Psoas muscle (tissue), 7 donors: ENCODE measurements at regions not wholly inside any gene's neighbourhood (a gene's known extent, or its start where the extent isn't known, plus 50 kb on each side); places are given as distances from the start of the nearest gene placed in this dataset.
"Not testable (repeated sequence)": the region's sequence is repeated elsewhere in the genome, so short reads cannot be mapped to it uniquely, and the experiment has no call there.

Source experiments
- ATAC-seq, 4 donors: fragments of 200-7000 bp; cut with Tn5 transposase; one replicate each; pipeline ENCODE4 v1.9.1; 2020; ENCODE audit warnings: moderate library complexity in 3 of 4, mild to moderate bottlenecking in 2 of 4
- DNase-seq, 2 donors: peaks; one replicate each; pipeline ENCODE4 v3.0.0-alpha.2; 2020
- H3K27ac ChIP-seq: fragments of 200-600 bp; one replicate; pipeline ENCODE4 v1.8.0; 2022
- H3K27me3 ChIP-seq, 3 donors: fragments of 200-600 bp in 1 of 3; one replicate each; pipeline versions ENCODE4 v1.6.1 to v1.8.0; 2013 to 2022; ENCODE audit warnings: low read length in 2 of 3, mild to moderate bottlenecking in 2 of 3, moderate library complexity in 1 of 3; ENCODE audit not compliant: insufficient read depth in 3 of 3
- H3K36me3 ChIP-seq, 2 donors: fragments of 200-600 bp in 1 of 2; one replicate each; pipeline versions ENCODE4 v1.6.1 to v1.8.0; 2013 to 2022; ENCODE audit warnings: low read depth in 1 of 2, mild to moderate bottlenecking in 1 of 2, moderate library complexity in 1 of 2; ENCODE audit not compliant: insufficient read depth in 1 of 2
- H3K4me1 ChIP-seq: fragments of 200-600 bp; one replicate; pipeline ENCODE4 v1.8.0; 2022
- H3K4me3 ChIP-seq: fragments of 200-600 bp; one replicate; pipeline ENCODE4 v1.8.0; 2022; ENCODE audit warnings: mild to moderate bottlenecking
- H3K9me3 ChIP-seq: fragments of 200-600 bp; one replicate; pipeline ENCODE4 v1.8.0; 2022
- WGBS, 3 donors: extraction: QIAGEN DNeasy Blood & Tissue Kit; methylation state at CpG; one replicate each; pipeline versions ENCODE4 v1.1.6 to v1.1.7; 2013; 5-methylcytosine and 5-hydroxymethylcytosine counted together
- intact Hi-C, 2 donors: fragments of 100-400 bp; cut with DNase I; formaldehyde crosslinking; loops; one replicate each; pipeline versions ENCODE4 v1.11.0 to v1.14.2; 2022
- TF ChIP-seq, protein P1 (sequence below): fragments of 200-600 bp; IDR thresholded peaks from one replicate; pipeline ENCODE4 v1.8.0; 2022; ENCODE audit warnings: antibody characterized with exemption
- donor health status: healthy with polysubstance abuse.
- donor health status: DM: no; HTN: no; CAD: no; lungs with moderate emphysema.
- donor health status: Bipolar disorder and iron deficiency.
- donor health status: healthy.
- donor health status: DM: yes; HTN: yes; CAD: no.
- donor health status: DM: no; HTN: no; CAD: no.
- donor health status: DM: yes; HTN: yes; CAD: no.

- peaks cover 44% of the 10 kb centered on the region for H3K4me1 ChIP-seq
- peaks cover 0 to 6% of the 10 kb centered on the region in 2 donors for H3K36me3 ChIP-seq
Measured at GRCh38 chr6:56729719-56730118, 87.0 kb upstream of the DST start.

GRCh38 chr6:56729166-56729565, 86.5 kb upstream of the DST start:
- H3K36me3 ChIP-seq, H3K9me3 ChIP-seq, H3K27ac ChIP-seq, H3K27me3 ChIP-seq, H3K4me3 ChIP-seq, ATAC-seq, intact Hi-C loops: not testable (repeated sequence)
- peak in 1 of 2 donors; percentile 22 for DNase-seq
- H3K4me1 ChIP-seq: peaks cover 44% of the 10 kb centered on the region
- 93 to 98% (median 97%) methylated on average over 10 of the region's 10 CpGs for WGBS, 3 donors

More at GRCh38 chr6:56729719-56730118, 87.0 kb upstream of the DST start:
- intact Hi-C loops: no loop called here
- DNase-seq (no peak), ATAC-seq (no peak)
- H3K27ac ChIP-seq: no peak overlapping the region
- no peaks in the 10 kb centered on the region for H3K9me3 ChIP-seq
- TF ChIP-seq, protein P1, sequence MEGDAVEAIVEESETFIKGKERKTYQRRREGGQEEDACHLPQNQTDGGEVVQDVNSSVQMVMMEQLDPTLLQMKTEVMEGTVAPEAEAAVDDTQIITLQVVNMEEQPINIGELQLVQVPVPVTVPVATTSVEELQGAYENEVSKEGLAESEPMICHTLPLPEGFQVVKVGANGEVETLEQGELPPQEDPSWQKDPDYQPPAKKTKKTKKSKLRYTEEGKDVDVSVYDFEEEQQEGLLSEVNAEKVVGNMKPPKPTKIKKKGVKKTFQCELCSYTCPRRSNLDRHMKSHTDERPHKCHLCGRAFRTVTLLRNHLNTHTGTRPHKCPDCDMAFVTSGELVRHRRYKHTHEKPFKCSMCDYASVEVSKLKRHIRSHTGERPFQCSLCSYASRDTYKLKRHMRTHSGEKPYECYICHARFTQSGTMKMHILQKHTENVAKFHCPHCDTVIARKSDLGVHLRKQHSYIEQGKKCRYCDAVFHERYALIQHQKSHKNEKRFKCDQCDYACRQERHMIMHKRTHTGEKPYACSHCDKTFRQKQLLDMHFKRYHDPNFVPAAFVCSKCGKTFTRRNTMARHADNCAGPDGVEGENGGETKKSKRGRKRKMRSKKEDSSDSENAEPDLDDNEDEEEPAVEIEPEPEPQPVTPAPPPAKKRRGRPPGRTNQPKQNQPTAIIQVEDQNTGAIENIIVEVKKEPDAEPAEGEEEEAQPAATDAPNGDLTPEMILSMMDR: no peak
- H3K27me3 ChIP-seq: no peaks in the 10 kb centered on the region
- H3K4me3 ChIP-seq: no peak overlapping the region
- WGBS, 3 donors: 88 to 92% (median 89%) methylated on average over 3 of the region's 3 CpGs

GRCh38 chr6:56727097-56727850, 84.6 kb upstream of the DST start:
- Histone ChIP-seq H3K27me3 (no peaks in the 10 kb centered on the region), H3K4me1 (peaks cover 44% of the 10 kb centered on the region), H3K36me3 (no peaks in the 10 kb centered on the region), H3K9me3 (no peaks in the 10 kb centered on the region), H3K27ac (no peak overlapping the region), H3K4me3 (no peak overlapping the region)
- TF ChIP-seq, protein P1: no peak
- no peak for DNase-seq
- no peak for ATAC-seq
- WGBS, 3 donors: 83 to 95% (median 88%) methylated on average over 4 of the region's 4 CpGs
- intact Hi-C loops: no loop called here

DNA sequence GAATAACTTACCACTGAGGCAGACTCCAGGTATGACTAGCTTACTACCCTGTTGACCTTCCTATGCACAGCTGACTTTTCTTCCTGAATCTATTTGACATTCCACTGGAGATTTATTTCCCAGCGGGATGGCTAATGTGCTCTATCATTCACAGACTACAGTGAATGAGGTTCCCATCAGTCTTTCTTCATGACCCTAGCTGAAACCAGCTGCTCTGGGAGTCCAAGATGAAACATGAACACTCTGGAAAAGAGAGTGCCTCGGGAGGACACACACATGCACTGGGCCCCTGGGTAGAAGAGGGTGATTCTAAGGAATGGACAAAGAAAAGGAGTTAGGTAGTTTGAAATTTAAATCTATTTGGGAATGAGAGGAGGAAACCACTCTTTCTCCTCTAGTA, 82.6 kb upstream of the DST start:
- intact Hi-C loops: no loop called here
- WGBS, 3 donors: 37 to 63% (median 52%) methylated on average over 2 of the region's 2 CpGs
- Histone ChIP-seq H3K36me3 (no peaks in the 10 kb centered on the region), H3K27ac (no peak overlapping the region), H3K4me1 (peaks cover 37% of the 10 kb centered on the region), H3K9me3 (no peaks in the 10 kb centered on the region), H3K4me3 (no peak overlapping the region), H3K27me3 (no peaks in the 10 kb centered on the region)
- ATAC-seq (peak; percentile 61 to 81 (median 74)), DNase-seq (no peak)
- TF ChIP-seq, protein P1: no peak

DNA sequence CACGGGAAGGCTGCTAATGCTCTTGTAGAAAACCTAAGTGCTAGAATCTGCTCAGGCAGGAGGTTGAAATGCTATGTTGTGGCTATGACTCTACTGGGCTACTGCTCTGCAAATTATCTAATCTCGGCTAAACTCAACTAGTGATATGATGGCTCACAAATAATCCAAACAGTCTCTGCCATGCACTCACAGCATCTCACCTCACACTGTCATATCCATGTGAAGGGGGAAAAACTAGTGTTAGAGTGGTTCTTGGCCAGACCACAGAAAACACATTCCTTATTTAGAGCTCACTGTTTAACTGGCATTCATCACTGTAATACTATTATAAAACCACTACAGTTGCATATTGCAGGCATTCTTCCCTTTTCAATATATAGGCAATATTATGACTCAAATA, 81.8 kb upstream of the DST start:
- 82 to 87% (median 87%) methylated on average over 2 of the region's 2 CpGs for WGBS, 3 donors
- H3K27ac ChIP-seq: no peak overlapping the region
- peak in 3 of 4 donors; percentile 15 to 32 (median 22) for ATAC-seq

More for the DNA sequence above, 81.8 kb upstream of the DST start:
- DNase-seq: no peak
- no peaks in the 10 kb centered on the region for H3K27me3 ChIP-seq
- TF ChIP-seq, protein P1: no peak
- H3K4me3 ChIP-seq: no peak overlapping the region
- no peaks in the 10 kb centered on the region for H3K36me3 ChIP-seq
- no peaks in the 10 kb centered on the region for H3K9me3 ChIP-seq
- H3K4me1 ChIP-seq: peaks cover 33% of the 10 kb centered on the region
- intact Hi-C loops: loop anchor here in 1 of 2 donors (5.0 kb wide), 1 partner anchor 33 kb away; no protein-coding TSS in a partner anchor
